Lung (tissue), 11 donors: ENCODE measurements at regions not wholly inside any gene's neighbourhood (a gene's known extent, or its start where the extent isn't known, plus 50 kb on each side); places are given as distances from the start of the nearest gene placed in this dataset.
"Not testable (repeated sequence)": the region's sequence is repeated elsewhere in the genome, so short reads cannot be mapped to it uniquely, and the experiment has no call there.

ENCODE experiments used
- ATAC-seq: fragments of 200-7000 bp; cut with Tn5 transposase; one replicate; pipeline ENCODE4 v1.9.1; 2020; ENCODE audit warnings: moderate number of reproducible peaks; ENCODE audit not compliant: insufficient read depth, low FRiP score
- DNase-seq, 3 donors: peaks; one replicate each; pipeline ENCODE4 v3.0.0-alpha.2; 2013 to 2017
- H3K27ac ChIP-seq, 2 donors: one replicate each; pipeline ENCODE4 v1.5.1; 2013; ENCODE audit warnings: mild to moderate bottlenecking in 2 of 2, moderate library complexity in 2 of 2, control low read depth in 1 of 2, inconsistent platforms in 1 of 2, low read depth in 1 of 2, low read length in 1 of 2
- H3K27me3 ChIP-seq, 3 donors: one replicate each; pipeline ENCODE4 v1.5.1; 2013; ENCODE audit warnings: low read length in 2 of 3; ENCODE audit not compliant: control insufficient read depth in 3 of 3, insufficient read depth in 3 of 3
- H3K36me3 ChIP-seq, 4 donors: one replicate each; pipeline ENCODE4 v1.5.1; 2013; ENCODE audit warnings: low read length in 4 of 4, mild to moderate bottlenecking in 1 of 4, moderate library complexity in 1 of 4; ENCODE audit not compliant: control insufficient read depth in 4 of 4, insufficient read depth in 4 of 4
- H3K4me1 ChIP-seq, 5 donors: one replicate each; pipeline ENCODE4 v1.5.1; 2013; ENCODE audit warnings: low read length in 5 of 5, mild to moderate bottlenecking in 2 of 5, moderate library complexity in 1 of 5; ENCODE audit not compliant: control insufficient read depth in 5 of 5, insufficient read depth in 5 of 5
- H3K4me3 ChIP-seq: one replicate; pipeline ENCODE4 v1.5.1; 2013; ENCODE audit warnings: mild to moderate bottlenecking, control low read depth, moderate library complexity
- H3K9ac ChIP-seq, 2 donors: one replicate each; pipeline ENCODE4 v1.5.1; 2013; ENCODE audit warnings: low read length in 2 of 2, control low read depth in 1 of 2; ENCODE audit not compliant: insufficient read depth in 1 of 2
- H3K9me3 ChIP-seq, 4 donors: one replicate each; pipeline ENCODE4 v1.5.1; 2013; ENCODE audit warnings: low read length in 3 of 4, mild to moderate bottlenecking in 1 of 4, moderate library complexity in 1 of 4; ENCODE audit not compliant: control insufficient read depth in 4 of 4, insufficient read depth in 3 of 4
- CTCF ChIP-seq: IDR thresholded peaks from 2 replicates; pipeline ENCODE4 v1.5.1; 2012; ENCODE audit warnings: mild to moderate bottlenecking; ENCODE audit errors: control extremely low read depth, extremely low read depth
- WGBS, 2 donors: extraction: QIAGEN DNeasy Blood & Tissue Kit; methylation state at CpG; one replicate each; pipeline ENCODE4 v1.1.7; 2013; 5-methylcytosine and 5-hydroxymethylcytosine counted together
- donor health status: control.
- donor health status: control.
- donor health status: Bipolar disorder and iron deficiency.
- donor health status: healthy.
- donor health status: DM: yes; HTN: yes; CAD: no.

- Histone ChIP-seq H3K4me3 (no peak overlapping the region), H3K9me3 (no peaks in the 10 kb centered on the region), H3K9ac (no peak overlapping the region), H3K27me3 (peaks cover 0 to 6% (median 2%) of the 10 kb centered on the region in 3 donors), H3K4me1 (no peaks in the 10 kb centered on the region), H3K27ac (no peak overlapping the region), H3K36me3 (no peaks in the 10 kb centered on the region)
- DNase-seq, result no peak
- TF ChIP-seq CTCF, result no peak
- no peak for ATAC-seq
- 30 to 50% methylated on average over 4 of the region's 4 CpGs for WGBS, 2 donors
Measured at GRCh38 chr10:45104674-45105073, 104.0 kb downstream of the ZNF22 start.

GRCh38 chr10:45105309-45105708 is 104.6 kb downstream of the ZNF22 start:
- H3K27ac ChIP-seq, H3K27me3 ChIP-seq, H3K4me3 ChIP-seq, H3K9me3 ChIP-seq, H3K36me3 ChIP-seq, H3K4me1 ChIP-seq, H3K9ac ChIP-seq, ATAC-seq, DNase-seq: not testable (repeated sequence)
- WGBS, 2 donors, result 55 to 62% methylated on average over 5 of the region's 5 CpGs

GRCh38 chr10:45106236-45106856 is 105.6 kb downstream of the ZNF22 start:
- WGBS, 2 donors, result 60 to 78% methylated on average over 7 of the region's 7 CpGs
- Histone ChIP-seq H3K9me3 (peaks cover 0 to under 1% (median 0%) of the 10 kb centered on the region in 4 donors), H3K4me3 (no peak overlapping the region), H3K9ac (no peak overlapping the region), H3K27me3 (peaks cover 0 to 6% (median 2%) of the 10 kb centered on the region in 3 donors), H3K4me1 (no peaks in the 10 kb centered on the region), H3K27ac (no peak overlapping the region), H3K36me3 (no peaks in the 10 kb centered on the region)
- DNase-seq, result no peak
- no peak for ATAC-seq
- no peak for TF ChIP-seq CTCF

- TF ChIP-seq CTCF, result no peak
- peaks cover 0 to 3% (median 0%) of the 10 kb centered on the region in 4 donors for H3K9me3 ChIP-seq
- H3K27ac ChIP-seq, result no peak overlapping the region
- no peak for DNase-seq
- WGBS, 2 donors, result 93 to 97% methylated on average over 5 of the region's 5 CpGs
- no peak overlapping the region for H3K4me3 ChIP-seq
- no peaks in the 10 kb centered on the region for H3K4me1 ChIP-seq
- no peak for ATAC-seq
- peaks cover 0 to 3% (median 0%) of the 10 kb centered on the region in 3 donors for H3K27me3 ChIP-seq
- H3K36me3 ChIP-seq, result no peaks in the 10 kb centered on the region
- no peak overlapping the region for H3K9ac ChIP-seq
Measured at GRCh38 chr10:45111509-45111908, 110.8 kb downstream of the ZNF22 start.

- ATAC-seq, result not testable (repeated sequence)
- WGBS, 2 donors, result 69 to 75% methylated on average over 2 of the region's 2 CpGs
Measured at GRCh38 chr10:45117940-45118339, 117.2 kb downstream of the ZNF22 start.

More at GRCh38 chr10:45117940-45118339, 117.2 kb downstream of the ZNF22 start:
- H3K9ac ChIP-seq, DNase-seq, H3K4me3 ChIP-seq, H3K27ac ChIP-seq, H3K27me3 ChIP-seq, H3K9me3 ChIP-seq, H3K36me3 ChIP-seq, H3K4me1 ChIP-seq: not testable (repeated sequence)
